HL-60 (cell line): ENCODE measurements at regions not wholly inside any gene's neighbourhood (a gene's known extent, or its start where the extent isn't known, plus 50 kb on each side); places are given as distances from the start of the nearest gene placed in this dataset.
"Not testable (repeated sequence)": the region's sequence is repeated elsewhere in the genome, so short reads cannot be mapped to it uniquely, and the experiment has no call there.

Source experiments
- POLR2AphosphoS5 ChIP-seq: IDR thresholded peaks from 2 replicates; pipeline ENCODE4 v1.6.1; 2012; ENCODE audit warnings: low read depth
- TF ChIP-seq, protein P1 (sequence below): IDR thresholded peaks from one replicate; pipeline ENCODE4 v1.5.1; 2011; ENCODE audit warnings: low read length, control low read depth, inconsistent platforms; ENCODE audit not compliant: insufficient read depth
- TF ChIP-seq, protein P2 (sequence below): IDR thresholded peaks from 2 replicates; pipeline ENCODE4 v1.6.1; 2012; ENCODE audit warnings: low read depth; ENCODE audit not compliant: insufficient replicate concordance

GRCh38 chr5:52156809-52157208 lies 630.9 kb upstream of the ITGA1 start:
- TF ChIP-seq, protein P1, sequence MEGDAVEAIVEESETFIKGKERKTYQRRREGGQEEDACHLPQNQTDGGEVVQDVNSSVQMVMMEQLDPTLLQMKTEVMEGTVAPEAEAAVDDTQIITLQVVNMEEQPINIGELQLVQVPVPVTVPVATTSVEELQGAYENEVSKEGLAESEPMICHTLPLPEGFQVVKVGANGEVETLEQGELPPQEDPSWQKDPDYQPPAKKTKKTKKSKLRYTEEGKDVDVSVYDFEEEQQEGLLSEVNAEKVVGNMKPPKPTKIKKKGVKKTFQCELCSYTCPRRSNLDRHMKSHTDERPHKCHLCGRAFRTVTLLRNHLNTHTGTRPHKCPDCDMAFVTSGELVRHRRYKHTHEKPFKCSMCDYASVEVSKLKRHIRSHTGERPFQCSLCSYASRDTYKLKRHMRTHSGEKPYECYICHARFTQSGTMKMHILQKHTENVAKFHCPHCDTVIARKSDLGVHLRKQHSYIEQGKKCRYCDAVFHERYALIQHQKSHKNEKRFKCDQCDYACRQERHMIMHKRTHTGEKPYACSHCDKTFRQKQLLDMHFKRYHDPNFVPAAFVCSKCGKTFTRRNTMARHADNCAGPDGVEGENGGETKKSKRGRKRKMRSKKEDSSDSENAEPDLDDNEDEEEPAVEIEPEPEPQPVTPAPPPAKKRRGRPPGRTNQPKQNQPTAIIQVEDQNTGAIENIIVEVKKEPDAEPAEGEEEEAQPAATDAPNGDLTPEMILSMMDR: not testable (repeated sequence)
- TF ChIP-seq POLR2AphosphoS5: not testable (repeated sequence)
- TF ChIP-seq, protein P2, sequence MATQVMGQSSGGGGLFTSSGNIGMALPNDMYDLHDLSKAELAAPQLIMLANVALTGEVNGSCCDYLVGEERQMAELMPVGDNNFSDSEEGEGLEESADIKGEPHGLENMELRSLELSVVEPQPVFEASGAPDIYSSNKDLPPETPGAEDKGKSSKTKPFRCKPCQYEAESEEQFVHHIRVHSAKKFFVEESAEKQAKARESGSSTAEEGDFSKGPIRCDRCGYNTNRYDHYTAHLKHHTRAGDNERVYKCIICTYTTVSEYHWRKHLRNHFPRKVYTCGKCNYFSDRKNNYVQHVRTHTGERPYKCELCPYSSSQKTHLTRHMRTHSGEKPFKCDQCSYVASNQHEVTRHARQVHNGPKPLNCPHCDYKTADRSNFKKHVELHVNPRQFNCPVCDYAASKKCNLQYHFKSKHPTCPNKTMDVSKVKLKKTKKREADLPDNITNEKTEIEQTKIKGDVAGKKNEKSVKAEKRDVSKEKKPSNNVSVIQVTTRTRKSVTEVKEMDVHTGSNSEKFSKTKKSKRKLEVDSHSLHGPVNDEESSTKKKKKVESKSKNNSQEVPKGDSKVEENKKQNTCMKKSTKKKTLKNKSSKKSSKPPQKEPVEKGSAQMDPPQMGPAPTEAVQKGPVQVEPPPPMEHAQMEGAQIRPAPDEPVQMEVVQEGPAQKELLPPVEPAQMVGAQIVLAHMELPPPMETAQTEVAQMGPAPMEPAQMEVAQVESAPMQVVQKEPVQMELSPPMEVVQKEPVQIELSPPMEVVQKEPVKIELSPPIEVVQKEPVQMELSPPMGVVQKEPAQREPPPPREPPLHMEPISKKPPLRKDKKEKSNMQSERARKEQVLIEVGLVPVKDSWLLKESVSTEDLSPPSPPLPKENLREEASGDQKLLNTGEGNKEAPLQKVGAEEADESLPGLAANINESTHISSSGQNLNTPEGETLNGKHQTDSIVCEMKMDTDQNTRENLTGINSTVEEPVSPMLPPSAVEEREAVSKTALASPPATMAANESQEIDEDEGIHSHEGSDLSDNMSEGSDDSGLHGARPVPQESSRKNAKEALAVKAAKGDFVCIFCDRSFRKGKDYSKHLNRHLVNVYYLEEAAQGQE: not testable (repeated sequence)
